Esophagus muscularis mucosa (tissue), 3 donors: ENCODE measurements at regions not wholly inside any gene's neighbourhood (a gene's known extent, or its start where the extent isn't known, plus 50 kb on each side); places are given as distances from the start of the nearest gene placed in this dataset.

Experiments used
- CTCF ChIP-seq, 3 experiments: fragments of 200-600 bp in 2 of 3; fragments of 450-650 bp in 1 of 3; sonication (generic) in 2 of 3; IDR thresholded peaks; one replicate each; pipeline ENCODE4 v1.5.1; 2017 to 2019; ENCODE audit warnings: antibody characterized with exemption in 3 of 3, mild to moderate bottlenecking in 2 of 3, moderate library complexity in 1 of 3
- POLR2A ChIP-seq: fragments of 450-650 bp; IDR thresholded peaks from one replicate; pipeline ENCODE4 v1.6.1; 2017; ENCODE audit warnings: antibody characterized with exemption, moderate library complexity, mild to moderate bottlenecking, low read depth
- POLR2AphosphoS5 ChIP-seq, 2 donors: sonication (generic); formaldehyde crosslinking; IDR thresholded peaks; one replicate each; pipeline ENCODE4 v1.6.1; 2017; ENCODE audit warnings: antibody characterized with exemption in 2 of 2

- TF ChIP-seq CTCF (IDR thresholded peaks at IDR 0.05) (no peak), POLR2AphosphoS5 (IDR thresholded peaks at IDR 0.05) (no peak), POLR2A (no peak)
Observed at GRCh38 chr4:18285357-18285756, 263.8 kb upstream of the LCORL start.
